ENCODE measurements at regions not wholly inside any gene's neighbourhood (a gene's known extent, or its start where the extent isn't known, plus 50 kb on each side); places are given as distances from the start of the nearest gene placed in this dataset.
"Not testable (repeated sequence)": the region's sequence is repeated elsewhere in the genome, so short reads cannot be mapped to it uniquely, and the experiment has no call there.

GRCh38 chrX:73940893-73941470 is 88.5 kb upstream of the XIST start:
- BruUV-seq (replicated peaks): no TSS peak
- no peak overlapping the region for H3K4me3 ChIP-seq (replicated peaks in 1 of 3; ENCODE audit: insufficient read depth in 1 of 3, low read depth in 2 of 3, low read length in 3 of 3)
- H3K9me3 ChIP-seq (ENCODE audit: low read length): no peaks in the 10 kb centered on the region
- FAIRE-seq (no peak), ATAC-seq (no peak), DNase-seq (ENCODE audit: low spot score) (no peak)
- TF ChIP-seq ARNT2 (CRISPR knock-in tag; IDR thresholded peaks at IDR 0.05; ENCODE audit: low read depth) (no peak), SRF (IDR thresholded peaks at IDR 0.05; ENCODE audit: low read depth, low read length) (0 out of 2 replicates have a peak, but pooled peaks have one; percentile 25)
- no peaks in the 10 kb centered on the region for H3K36me3 ChIP-seq (replicated peaks in 1 of 2; ENCODE audit: control insufficient read depth in 1 of 2, insufficient read depth in 2 of 2, low read length in 2 of 2)
- ChIA-PET POLR2A (no interaction called here), CTCF (ENCODE audit: low intra/inter-chr PET ratio, low total read pairs) (no interaction called here)
- H3K9ac ChIP-seq (ENCODE audit: insufficient read depth, low read depth, low read length): no peak overlapping the region
- no peak overlapping the region for H2AFZ ChIP-seq (ENCODE audit: low read length)
- in situ Hi-C loops (cut with HindIII; ENCODE audit: extremely low pct_ligation_motif_present, low pct_unique_long_range_greater_than_20kb): no loop called here
- intact Hi-C loops (cut with micrococcal nuclease; ENCODE audit: unreplicated experiment): no loop called here
- H3K4me2 ChIP-seq (ENCODE audit: low read depth, low read length): no peak overlapping the region
- H3K27ac ChIP-seq (ENCODE audit: extremely low read length, insufficient read depth, low read length): no peak overlapping the region
- no peaks in the 10 kb centered on the region; a peak in 1 of 5 replicates for H3K27me3 ChIP-seq (ENCODE audit: control insufficient read depth in 1 of 2, insufficient read depth in 2 of 2, low read length in 2 of 2)
- peaks cover 15% of the 10 kb centered on the region for H3K79me2 ChIP-seq (ENCODE audit: insufficient read depth, low read length)
- H3K4me1 ChIP-seq (ENCODE audit: insufficient read depth, low read length): peaks cover 12% of the 10 kb centered on the region; the same call in 1 of the 2 replicates
- 92% methylated on average over 2 of the region's 2 CpGs for WGBS (ENCODE audit: low lambda C conversion rate)
- H4K20me1 ChIP-seq (ENCODE audit: insufficient read depth, low read length): no peaks in the 10 kb centered on the region

- intact Hi-C loops (cut with micrococcal nuclease; ENCODE audit: unreplicated experiment); H3K36me3 ChIP-seq (replicated peaks in 1 of 2; ENCODE audit: control insufficient read depth in 1 of 2, insufficient read depth in 2 of 2, low read length in 2 of 2); H4K20me1 ChIP-seq (ENCODE audit: insufficient read depth, low read length); H3K4me3 ChIP-seq (replicated peaks in 1 of 3; ENCODE audit: insufficient read depth in 1 of 3, low read depth in 2 of 3, low read length in 3 of 3); H3K79me2 ChIP-seq (ENCODE audit: insufficient read depth, low read length); in situ Hi-C loops (cut with HindIII; ENCODE audit: extremely low pct_ligation_motif_present, low pct_unique_long_range_greater_than_20kb); H2AFZ ChIP-seq (ENCODE audit: low read length); H3K27me3 ChIP-seq (ENCODE audit: control insufficient read depth in 1 of 2, insufficient read depth in 2 of 2, low read length in 2 of 2); H3K9ac ChIP-seq (ENCODE audit: insufficient read depth, low read depth, low read length); H3K9me3 ChIP-seq (ENCODE audit: low read length); CTCF ChIA-PET (ENCODE audit: low intra/inter-chr PET ratio, low total read pairs); H3K27ac ChIP-seq (ENCODE audit: extremely low read length, insufficient read depth, low read length); BruUV-seq (replicated peaks); POLR2A ChIA-PET; H3K4me1 ChIP-seq (ENCODE audit: insufficient read depth, low read length); TF ChIP-seq HNF4G (CRISPR knock-in tag; IDR thresholded peaks at IDR 0.05; ENCODE audit: borderline replicate concordance, low read depth): not testable (repeated sequence)
- ATAC-seq (peak; percentile 83), DNase-seq (ENCODE audit: low spot score) (peak; percentile 82), FAIRE-seq (peak; percentile 81)
- 3% methylated on average over 15 of the region's 15 CpGs for WGBS (ENCODE audit: low lambda C conversion rate)
- peak overlapping the region; percentile 18; the same call in 1 of the 2 replicates for H3K4me2 ChIP-seq (ENCODE audit: low read depth, low read length)
- peak; percentile 53; the same call in 1 of the 2 replicates for TF ChIP-seq PHF21A (CRISPR knock-in tag; IDR thresholded peaks at IDR 0.05)
- TF ChIP-seq SALL1 (CRISPR knock-in tag; IDR thresholded peaks at IDR 0.05): 0 out of 2 replicates have a peak, but pooled peaks have one; percentile 20
- TF ChIP-seq HNF4A (CRISPR knock-in tag; IDR thresholded peaks at IDR 0.05): peak; percentile 59
- peak; percentile 74 for TF ChIP-seq FOSL2 (CRISPR knock-in tag; IDR thresholded peaks at IDR 0.05)
- TF ChIP-seq ZNF644 (CRISPR knock-in tag; IDR thresholded peaks at IDR 0.05; ENCODE audit: low read depth): 0 out of 2 replicates have a peak, but pooled peaks have one; percentile 29
- peak; percentile 93 for TF ChIP-seq GFI1 (CRISPR knock-in tag; IDR thresholded peaks at IDR 0.05; ENCODE audit: borderline replicate concordance)
- peak; percentile 96 for TF ChIP-seq CEBPB (IDR thresholded peaks at IDR 0.05; ENCODE audit: borderline replicate concordance, low read depth, low read length)
- TF ChIP-seq ZNF460 (CRISPR knock-in tag; IDR thresholded peaks at IDR 0.05; ENCODE audit: borderline replicate concordance): peak; percentile 45; the same call in 1 of the 2 replicates
- peak; percentile 47; the same call in 1 of the 2 replicates for TF ChIP-seq AHDC1 (CRISPR knock-in tag; IDR thresholded peaks at IDR 0.05; ENCODE audit: borderline replicate concordance)
- peak; percentile 72; the same call in 1 of the 2 replicates for TF ChIP-seq HNF4G (IDR thresholded peaks at IDR 0.05; ENCODE audit: borderline replicate concordance, low read depth, low read length)
These were observed 85.3 kb upstream of the XIST start for GRCh38 chrX:73937843-73938242.
